Coronary artery (tissue), 2 donors: ENCODE measurements at regions not wholly inside any gene's neighbourhood (a gene's known extent, or its start where the extent isn't known, plus 50 kb on each side); places are given as distances from the start of the nearest gene placed in this dataset.

Experiments used
- DNase-seq: peaks from one replicate; pipeline ENCODE4 v3.0.0-alpha.2; 2017; ENCODE audit warnings: low spot score
- H3K27ac ChIP-seq, 2 donors: fragments of 200-600 bp; sonication (generic); one replicate each; pipeline ENCODE4 v1.5.1; 2016 to 2019
- H3K4me3 ChIP-seq: fragments of 200-600 bp; sonication (generic); 2 replicates; pipeline ENCODE4 v1.5.1; 2016; ENCODE audit warnings: mild to moderate bottlenecking, moderate library complexity
- CTCF ChIP-seq: fragments of 200-600 bp; sonication (generic); IDR thresholded peaks from one replicate; pipeline ENCODE4 v1.5.1; 2019; ENCODE audit warnings: antibody characterized with exemption

GRCh38 chr3:18225709-18226108 lies 199.4 kb downstream of the SATB1 start:
- no peak overlapping the region for H3K27ac ChIP-seq
- no peak for TF ChIP-seq CTCF
- no peak overlapping the region for H3K4me3 ChIP-seq
- DNase-seq = no peak

GRCh38 chr3:18224426-18224825 lies 200.7 kb downstream of the SATB1 start:
- H3K27ac ChIP-seq = no peak overlapping the region
- no peak overlapping the region for H3K4me3 ChIP-seq
- DNase-seq = no peak
- TF ChIP-seq CTCF = no peak

GRCh38 chr3:18223974-18224373 lies 201.2 kb downstream of the SATB1 start:
- no peak for DNase-seq
- no peak for TF ChIP-seq CTCF
- Histone ChIP-seq H3K4me3 (no peak overlapping the region), H3K27ac (no peak overlapping the region)

GRCh38 chr3:18223571-18223970 lies 201.6 kb downstream of the SATB1 start:
- no peak for DNase-seq
- H3K4me3 ChIP-seq = no peak overlapping the region

GRCh38 chr3:18222686-18223085 lies 202.5 kb downstream of the SATB1 start:
- H3K4me3 ChIP-seq = no peak overlapping the region

More at GRCh38 chr3:18223571-18223970, 201.6 kb downstream of the SATB1 start:
- no peak for TF ChIP-seq CTCF
- no peak overlapping the region for H3K27ac ChIP-seq

GRCh38 chr3:18217507-18218174 lies 207.5 kb downstream of the SATB1 start:
- no peak overlapping the region for H3K27ac ChIP-seq
- no peak overlapping the region for H3K4me3 ChIP-seq
- no peak for TF ChIP-seq CTCF
- DNase-seq = no peak

More at GRCh38 chr3:18222686-18223085, 202.5 kb downstream of the SATB1 start:
- H3K27ac ChIP-seq = no peak overlapping the region
- no peak for DNase-seq
- no peak for TF ChIP-seq CTCF

GRCh38 chr3:18216996-18217395 lies 208.1 kb downstream of the SATB1 start:
- H3K27ac ChIP-seq = no peak overlapping the region
- no peak for TF ChIP-seq CTCF
- DNase-seq = no peak
- H3K4me3 ChIP-seq = no peak overlapping the region
